HepG2 (cell line): ENCODE measurements at regions not wholly inside any gene's neighbourhood (a gene's known extent, or its start where the extent isn't known, plus 50 kb on each side); places are given as distances from the start of the nearest gene placed in this dataset.
A peak's percentile ranks its signal among the peaks of the same experiment; 100 is the strongest.

Experiments used
- ATAD3A ChIP-seq: sonication (generic); formaldehyde crosslinking; IDR thresholded peaks from 2 replicates; pipeline ENCODE4 v1.4.0; 2020; ENCODE audit warnings: missing genetic modification reagents
- ATF3 ChIP-seq: sonication (generic); formaldehyde crosslinking; IDR thresholded peaks from 2 replicates; pipeline ENCODE4 v1.4.0; 2020; ENCODE audit warnings: missing genetic modification reagents
- ATF4 ChIP-seq, 2 experiments: fragments of 450-650 bp in 1 of 2; sonication (generic) in 1 of 2; formaldehyde crosslinking; IDR thresholded peaks; 2 replicates each; pipeline versions ENCODE4 v1.5.0 to v1.8.0; 2020 to 2022; ENCODE audit warnings: mild to moderate bottlenecking in 1 of 2, missing genetic modification reagents in 1 of 2
- ATM ChIP-seq: fragments of 450-650 bp; IDR thresholded peaks from 2 replicates; pipeline ENCODE4 v1.7.1; 2017; ENCODE audit warnings: mild to moderate bottlenecking, borderline replicate concordance
- CHD4 ChIP-seq: fragments of 200-600 bp; sonication (generic); IDR thresholded peaks from 2 replicates; pipeline ENCODE4 v1.7.0; 2017; ENCODE audit warnings: mild to moderate bottlenecking, low read length, borderline replicate concordance
- EHMT2 ChIP-seq: fragments of 200-600 bp; sonication (generic); IDR thresholded peaks from 2 replicates; pipeline ENCODE4 v1.7.0; 2017; ENCODE audit warnings: antibody characterized with exemption, low read depth, low read length, borderline replicate concordance
- FOXO4 ChIP-seq: sonication (generic); formaldehyde crosslinking; conservative IDR thresholded peaks from 2 replicates; pipeline ENCODE4 v1.8.1; 2023; ENCODE audit warnings: missing genetic modification reagents
- HMG20B ChIP-seq: conservative IDR thresholded peaks from 2 replicates; pipeline ENCODE4 v1.6.1; 2016; ENCODE audit warnings: missing genetic modification reagents, missing compliant biosample characterization
- POLR2G ChIP-seq: fragments of 200-400 bp; formaldehyde crosslinking; IDR thresholded peaks from 2 replicates; pipeline ENCODE4 v1.6.1; 2018; ENCODE audit warnings: mild to moderate bottlenecking, low read depth, low read length, moderate library complexity
- RBM22 ChIP-seq: fragments of 200-400 bp; formaldehyde crosslinking; optimal IDR thresholded peaks from 2 replicates; pipeline ENCODE3; 2017; ENCODE audit warnings: mild to moderate bottlenecking, low read length, moderate library complexity
- RFXAP ChIP-seq: sonication (generic); formaldehyde crosslinking; IDR thresholded peaks from 2 replicates; pipeline ENCODE4 v1.4.0; 2020; ENCODE audit warnings: missing genetic modification reagents, borderline replicate concordance
- STAT6 ChIP-seq: sonication (generic); formaldehyde crosslinking; IDR thresholded peaks from 2 replicates; pipeline ENCODE4 v1.4.0; 2020; ENCODE audit warnings: missing genetic modification reagents, mild to moderate bottlenecking, borderline replicate concordance
- ZFP41 ChIP-seq: sonication (generic); formaldehyde crosslinking; IDR thresholded peaks from 2 replicates; pipeline ENCODE4 v1.4.0; 2020; ENCODE audit warnings: mild to moderate bottlenecking, missing genetic modification reagents, borderline replicate concordance
- ZNF121 ChIP-seq: sonication (generic); formaldehyde crosslinking; IDR thresholded peaks from 2 replicates; pipeline ENCODE4 v1.5.0; 2020; ENCODE audit warnings: mild to moderate bottlenecking, missing genetic modification reagents
- ZNF263 ChIP-seq: sonication (generic); formaldehyde crosslinking; IDR thresholded peaks from 2 replicates; pipeline ENCODE4 v1.4.0; 2020; ENCODE audit warnings: missing genetic modification reagents
- ZNF646 ChIP-seq: sonication (generic); formaldehyde crosslinking; IDR thresholded peaks from 2 replicates; pipeline ENCODE4 v1.9.0; 2021; ENCODE audit warnings: mild to moderate bottlenecking, missing genetic modification reagents
- ZNF775 ChIP-seq: sonication (generic); formaldehyde crosslinking; IDR thresholded peaks from 2 replicates; pipeline ENCODE4 v1.4.0; 2020; ENCODE audit warnings: missing genetic modification reagents, mild to moderate bottlenecking, moderate library complexity, borderline replicate concordance
- ZNF788 ChIP-seq: sonication (generic); formaldehyde crosslinking; IDR thresholded peaks from 2 replicates; pipeline ENCODE4 v1.5.0; 2020; ENCODE audit warnings: mild to moderate bottlenecking, missing genetic modification reagents, borderline replicate concordance

GRCh38 chr18:62460851-62461300 lies 61.9 kb upstream of the ZCCHC2 start (continued):
- TF ChIP-seq STAT6 (peak; percentile 54; the same call in 1 of the 2 replicates), POLR2G (no peak), RBM22 (no peak), ZNF775 (CRISPR knock-in tag) (no peak), EHMT2 (peak; percentile 34; the same call in 1 of the 2 replicates), ATM (no peak), ZNF646 (peak; percentile 54; the same call in 1 of the 2 replicates), ZNF788 (CRISPR knock-in tag) (no peak), ATAD3A (no peak), FOXO4 (CRISPR knock-in tag) (0 out of 2 replicates have a peak, but pooled peaks have one; percentile 86), CHD4 (no peak; the same call in 1 of the 2 replicates), ZFP41 (no peak), ATF3 (CRISPR knock-in tag) (peak; percentile 21; the same call in 1 of the 2 replicates), RFXAP (CRISPR knock-in tag) (peak; percentile 65; the same call in 1 of the 2 replicates), ZNF263 (CRISPR knock-in tag) (no peak), HMG20B (CRISPR knock-in tag) (peak; percentile 35; the same call in 1 of the 2 replicates), ATF4 (CRISPR knock-in tag; IDR thresholded peaks at IDR 0.05) (0 out of 4 replicates have a peak, but pooled peaks of 1 of the 2 experiments have one; percentile 12), ZNF121 (CRISPR knock-in tag) (no peak)
